Kidney (tissue), 13 donors: ENCODE measurements at regions not wholly inside any gene's neighbourhood (a gene's known extent, or its start where the extent isn't known, plus 50 kb on each side); places are given as distances from the start of the nearest gene placed in this dataset.
"Not testable (repeated sequence)": the region's sequence is repeated elsewhere in the genome, so short reads cannot be mapped to it uniquely, and the experiment has no call there.

Experiments
- DNase-seq, 5 donors: peaks; one replicate each; pipeline ENCODE4 v3.0.0-alpha.2; 2013 to 2020
- FAIRE-seq: peaks from 2 replicates; lab custom pipeline; 2012; peaks lifted over from hg19 to GRCh38; lab: Jason Lieb, UNC
- H3K27ac ChIP-seq, 2 donors: one replicate each; pipeline ENCODE4 v1.7.0; 2013; ENCODE audit warnings: low read depth in 2 of 2, low read length in 2 of 2, inconsistent platforms in 1 of 2
- H3K27me3 ChIP-seq: one replicate; pipeline ENCODE4 v1.7.1; 2013; ENCODE audit warnings: low read length, inconsistent platforms; ENCODE audit not compliant: control insufficient read depth, insufficient read depth
- H3K36me3 ChIP-seq, 3 donors: one replicate each; pipeline versions ENCODE4 v1.7.0 to v1.7.1; 2013; ENCODE audit warnings: low read length in 3 of 3, control low read depth in 1 of 3, inconsistent platforms in 1 of 3; ENCODE audit not compliant: insufficient read depth in 3 of 3, control insufficient read depth in 2 of 3
- H3K4me1 ChIP-seq, 3 donors: one replicate each; pipeline versions ENCODE4 v1.7.0 to v1.7.1; 2013; ENCODE audit warnings: low read length in 3 of 3, inconsistent platforms in 1 of 3, low read depth in 1 of 3; ENCODE audit not compliant: control insufficient read depth in 2 of 3, insufficient read depth in 2 of 3
- H3K4me3 ChIP-seq, 3 donors: one replicate each; pipeline versions ENCODE4 v1.7.0 to v1.8.1; 2013; ENCODE audit warnings: low read length in 3 of 3, control low read depth in 1 of 3, inconsistent platforms in 1 of 3
- H3K9ac ChIP-seq, 3 donors: one replicate each; pipeline versions ENCODE4 v1.7.0 to v1.7.1; 2013; ENCODE audit warnings: low read length in 3 of 3, control low read depth in 1 of 3, inconsistent platforms in 1 of 3
- H3K9me3 ChIP-seq, 3 donors: one replicate each; pipeline versions ENCODE4 v1.7.0 to v1.7.1; 2013; ENCODE audit warnings: low read length in 3 of 3, control low read depth in 1 of 3, inconsistent platforms in 1 of 3; ENCODE audit not compliant: control insufficient read depth in 2 of 3, insufficient read depth in 1 of 3
- intact Hi-C: fragments of 100-400 bp; cut with DNase I; formaldehyde crosslinking; loops from one replicate; pipeline ENCODE4 v1.11.1; 2022
- TF ChIP-seq, protein P1 (sequence below): IDR thresholded peaks from 3 replicates; pipeline ENCODE4 v1.5.1; 2012; ENCODE audit warnings: mild to moderate bottlenecking, moderate library complexity, borderline replicate concordance; ENCODE audit not compliant: insufficient read depth; ENCODE audit errors: extremely low read depth
- donor health status: control.
- donor health status: control.
- donor health status: control.
- donor health status: control.
- donor health status: control.
- donor health status: DM: yes; HTN: yes; CAD: no.
- donor health status: Normal renal cell carcinoma (clear cell type).

DNA sequence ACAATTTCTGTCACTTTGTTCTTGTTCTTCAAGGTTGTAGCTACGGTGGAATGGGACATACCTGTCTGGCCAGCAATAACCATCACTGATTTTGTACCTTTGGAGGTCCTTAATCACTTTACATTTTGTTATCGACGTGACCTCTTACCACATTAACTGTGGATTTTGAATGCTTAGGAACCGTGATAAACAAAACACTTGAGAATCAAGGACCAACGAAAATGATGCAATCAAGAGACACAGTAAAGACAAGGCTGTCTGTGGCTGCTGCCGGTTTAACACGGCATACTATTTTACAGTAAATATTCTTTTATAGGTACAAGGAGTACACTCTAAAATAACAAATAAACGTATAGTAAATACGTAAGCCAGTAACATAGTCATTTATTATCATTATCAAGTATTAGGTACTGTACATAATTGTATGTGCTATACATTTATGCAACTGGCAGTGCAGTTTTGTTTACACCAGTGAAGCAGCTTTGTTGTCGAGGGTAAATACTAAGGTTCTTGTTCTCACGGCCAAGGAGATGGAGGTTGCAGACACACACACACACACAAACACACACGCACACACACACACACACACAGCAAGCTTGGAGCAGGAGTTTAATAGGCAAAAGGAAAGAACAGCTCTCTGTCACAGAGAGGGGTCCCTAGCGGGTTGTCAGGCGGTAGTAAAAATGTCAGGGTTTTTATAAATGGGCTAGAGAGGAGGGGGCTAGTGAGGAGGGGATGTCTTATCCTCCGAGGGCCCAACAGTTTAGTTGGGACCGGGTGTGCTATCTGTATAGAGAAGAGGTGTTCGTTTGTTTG is 194.7 kb upstream of the CXorf51B start:
- no peaks in the 10 kb centered on the region for H3K27me3 ChIP-seq
- intact Hi-C loops = no loop called here
- DNase-seq = peak in 4 of 5 donors; percentile 61 to 79 (median 70)
- TF ChIP-seq, protein P1, sequence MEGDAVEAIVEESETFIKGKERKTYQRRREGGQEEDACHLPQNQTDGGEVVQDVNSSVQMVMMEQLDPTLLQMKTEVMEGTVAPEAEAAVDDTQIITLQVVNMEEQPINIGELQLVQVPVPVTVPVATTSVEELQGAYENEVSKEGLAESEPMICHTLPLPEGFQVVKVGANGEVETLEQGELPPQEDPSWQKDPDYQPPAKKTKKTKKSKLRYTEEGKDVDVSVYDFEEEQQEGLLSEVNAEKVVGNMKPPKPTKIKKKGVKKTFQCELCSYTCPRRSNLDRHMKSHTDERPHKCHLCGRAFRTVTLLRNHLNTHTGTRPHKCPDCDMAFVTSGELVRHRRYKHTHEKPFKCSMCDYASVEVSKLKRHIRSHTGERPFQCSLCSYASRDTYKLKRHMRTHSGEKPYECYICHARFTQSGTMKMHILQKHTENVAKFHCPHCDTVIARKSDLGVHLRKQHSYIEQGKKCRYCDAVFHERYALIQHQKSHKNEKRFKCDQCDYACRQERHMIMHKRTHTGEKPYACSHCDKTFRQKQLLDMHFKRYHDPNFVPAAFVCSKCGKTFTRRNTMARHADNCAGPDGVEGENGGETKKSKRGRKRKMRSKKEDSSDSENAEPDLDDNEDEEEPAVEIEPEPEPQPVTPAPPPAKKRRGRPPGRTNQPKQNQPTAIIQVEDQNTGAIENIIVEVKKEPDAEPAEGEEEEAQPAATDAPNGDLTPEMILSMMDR = no peak
- no peak overlapping the region for H3K4me3 ChIP-seq
- H3K27ac ChIP-seq = peak overlapping the region in 1 of 2 donors; percentile 43
- no peaks in the 10 kb centered on the region for H3K9me3 ChIP-seq
- no peak for FAIRE-seq
- H3K36me3 ChIP-seq = no peaks in the 10 kb centered on the region
- H3K9ac ChIP-seq = no peak overlapping the region
- no peaks in the 10 kb centered on the region for H3K4me1 ChIP-seq

DNA sequence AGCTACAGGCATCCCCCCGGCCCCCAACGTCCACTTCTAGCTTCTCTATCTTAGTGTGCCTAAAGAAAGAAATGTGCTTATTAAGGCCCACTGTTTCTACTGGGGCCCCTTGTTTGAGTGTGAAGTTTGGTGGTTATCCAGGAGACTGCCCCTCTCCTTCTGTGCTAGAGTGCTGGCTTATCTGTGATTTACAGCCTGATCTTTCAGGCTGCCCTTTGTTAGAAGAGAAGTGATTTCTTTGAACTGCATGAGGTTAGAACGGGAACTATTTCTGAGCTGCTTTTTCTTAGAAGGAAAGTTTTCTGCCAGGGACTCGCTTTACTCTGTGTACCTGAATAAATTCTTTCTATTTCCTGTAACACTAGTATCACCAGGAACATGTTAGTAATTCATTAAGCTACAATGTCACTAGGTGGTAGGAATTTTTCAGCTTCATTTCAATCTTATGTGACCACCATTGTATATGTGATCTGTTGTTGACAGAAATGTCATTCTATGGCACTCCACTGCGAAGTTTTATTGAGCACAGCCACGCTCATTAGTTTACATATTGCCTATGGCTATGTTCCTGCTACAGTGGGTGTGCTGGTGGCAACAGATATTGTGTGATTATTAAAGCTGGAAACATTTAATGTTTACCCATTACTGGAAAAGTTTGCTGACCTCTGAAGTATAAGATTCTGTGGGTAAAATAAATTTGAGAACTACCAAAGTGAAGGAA is 193.8 kb upstream of the CXorf51B start:
- TF ChIP-seq, protein P1 = no peak
- intact Hi-C loops = no loop called here
- FAIRE-seq (no peak), DNase-seq (peak in 4 of 5 donors; percentile 28 to 70 (median 50))
- Histone ChIP-seq H3K4me1 (no peaks in the 10 kb centered on the region), H3K9me3 (no peaks in the 10 kb centered on the region), H3K27ac (no peak overlapping the region), H3K36me3 (no peaks in the 10 kb centered on the region), H3K9ac (no peak overlapping the region), H3K4me3 (no peak overlapping the region), H3K27me3 (no peaks in the 10 kb centered on the region)

DNA sequence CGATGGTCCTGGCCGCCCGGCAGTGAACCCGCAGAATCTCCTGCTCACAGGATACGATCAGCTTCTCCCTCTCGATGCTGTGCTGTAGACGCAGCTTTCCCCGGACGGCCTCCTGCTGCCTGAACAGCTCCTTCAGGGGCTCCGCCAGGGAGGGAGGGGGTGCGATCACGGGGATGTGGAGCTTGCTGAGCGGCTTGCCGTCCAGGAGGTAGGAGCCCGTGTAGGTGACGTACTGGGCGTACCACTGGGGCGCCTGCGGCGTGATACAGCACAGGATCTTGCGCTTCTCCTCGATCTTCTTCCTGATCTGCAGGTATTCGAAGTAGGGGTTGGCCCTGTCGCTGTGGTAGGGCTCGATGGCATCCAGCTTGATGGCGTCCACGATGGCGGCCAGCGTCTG is 189.6 kb upstream of the CXorf51B start:
- DNase-seq, intact Hi-C loops, H3K4me1 ChIP-seq, H3K9me3 ChIP-seq, H3K27me3 ChIP-seq, H3K4me3 ChIP-seq, H3K9ac ChIP-seq, FAIRE-seq, H3K27ac ChIP-seq, H3K36me3 ChIP-seq: not testable (repeated sequence)

DNA sequence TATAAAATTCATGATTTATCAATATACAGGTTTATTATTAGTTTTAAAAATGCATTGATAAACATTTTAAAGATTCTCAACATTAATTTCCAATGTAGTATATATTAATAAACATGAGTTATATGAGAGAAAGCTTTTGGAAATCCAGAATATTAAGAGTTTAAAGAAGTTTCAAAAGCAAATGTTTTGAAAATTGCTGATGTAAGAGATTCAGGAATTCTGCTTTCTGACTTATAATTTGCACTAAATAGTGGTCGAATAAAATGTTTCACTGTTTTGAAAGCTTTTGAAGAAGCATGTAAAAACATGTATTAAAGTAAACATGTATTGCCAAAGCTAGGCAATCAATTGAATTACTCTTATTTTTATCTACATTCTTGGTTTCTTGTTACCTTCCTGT is 151.2 kb upstream of the CXorf51B start:
- Histone ChIP-seq H3K27ac (no peak overlapping the region), H3K9me3 (no peaks in the 10 kb centered on the region), H3K9ac (no peak overlapping the region), H3K4me1 (no peaks in the 10 kb centered on the region), H3K4me3 (no peak overlapping the region), H3K36me3 (no peaks in the 10 kb centered on the region), H3K27me3 (no peaks in the 10 kb centered on the region)
- DNase-seq (no peak), FAIRE-seq (no peak)
- TF ChIP-seq, protein P1 = no peak
- intact Hi-C loops = no loop called here
